Neural cell (in vitro differentiated cells): ENCODE measurements at regions not wholly inside any gene's neighbourhood (a gene's known extent, or its start where the extent isn't known, plus 50 kb on each side); places are given as distances from the start of the nearest gene placed in this dataset.

Experiments used
- H2AFZ ChIP-seq: fragments of 200-600, 300-800 bp; sonication (generic), shearing (Covaris generic); 2 replicates; pipeline ENCODE4 v1.6.0; 2014; ENCODE audit warnings: low read depth, mild to moderate bottlenecking, antibody characterized with exemption, low read length, moderate library complexity
- H3F3A ChIP-seq: fragments of 200-600 bp; shearing (Covaris generic); 2 replicates; pipeline ENCODE4 v1.6.1; 2016; ENCODE audit warnings: mild to moderate bottlenecking, moderate library complexity, mixed read lengths, antibody characterized with exemption, low read length; ENCODE audit not compliant: insufficient read depth, poor library complexity, severe bottlenecking
- H3K27ac ChIP-seq: fragments of 200-600, 300-800 bp; sonication (generic), shearing (Covaris generic); 2 replicates; pipeline ENCODE4 v1.5.1; 2014; ENCODE audit warnings: mild to moderate bottlenecking, low read length, moderate library complexity
- H3K27me3 ChIP-seq: fragments of 300-800, 200-600 bp; sonication (generic), shearing (Covaris generic); 2 replicates; pipeline ENCODE4 v1.6.0; 2014; ENCODE audit warnings: mild to moderate bottlenecking, low read depth, low read length, moderate library complexity; ENCODE audit not compliant: insufficient read depth
- H3K36me3 ChIP-seq: fragments of 300-800, 200-600 bp; sonication (generic), shearing (Covaris generic); 2 replicates; pipeline ENCODE4 v1.5.1; 2014; ENCODE audit warnings: mild to moderate bottlenecking, antibody characterized with exemption, low read length, moderate library complexity; ENCODE audit not compliant: insufficient read depth
- H3K4me2 ChIP-seq: fragments of 300-800, 200-600 bp; sonication (generic), shearing (Covaris generic); 2 replicates; pipeline ENCODE4 v1.6.0; 2014; ENCODE audit warnings: mild to moderate bottlenecking, low read length
- H3K4me3 ChIP-seq: fragments of 300-800, 200-600 bp; sonication (generic), shearing (Covaris generic); 2 replicates; pipeline ENCODE4 v1.5.1; 2014; ENCODE audit warnings: mild to moderate bottlenecking, low read length, moderate library complexity
- H3K79me2 ChIP-seq: fragments of 200-600 bp; shearing (Covaris generic); replicated peaks from 2 replicates; pipeline ENCODE4 v1.6.0; 2014; ENCODE audit warnings: mild to moderate bottlenecking, low read length, moderate library complexity; ENCODE audit not compliant: insufficient read depth
- H3K9ac ChIP-seq: fragments of 300-800, 200-600 bp; sonication (generic), shearing (Covaris generic); 2 replicates; pipeline ENCODE4 v1.6.1; 2016; ENCODE audit warnings: mild to moderate bottlenecking, low read length, mixed read lengths
- H3K9me2 ChIP-seq: fragments of 200-600 bp; shearing (Covaris generic); 2 replicates; pipeline ENCODE4 v1.6.1; 2016; ENCODE audit warnings: mild to moderate bottlenecking, low read length, mixed read lengths; ENCODE audit not compliant: insufficient read depth
- H3K9me3 ChIP-seq: fragments of 200-600, 300-800 bp; sonication (generic), shearing (Covaris generic); 2 replicates; pipeline ENCODE4 v1.6.1; 2016; ENCODE audit warnings: mild to moderate bottlenecking, mixed run types, low read length, moderate library complexity, mixed read lengths
- H4K20me1 ChIP-seq: fragments of 200-600 bp; shearing (Covaris generic); 2 replicates; pipeline ENCODE4 v1.6.1; 2016; ENCODE audit warnings: mild to moderate bottlenecking, mixed run types; ENCODE audit not compliant: insufficient read depth
- EP300 ChIP-seq: fragments of 450-650 bp; conservative IDR thresholded peaks from 2 replicates; pipeline ENCODE4 v1.6.1; 2014; ENCODE audit warnings: antibody characterized with exemption, mild to moderate bottlenecking, moderate library complexity; ENCODE audit not compliant: poor library complexity, severe bottlenecking
- EZH2 ChIP-seq: fragments of 200-600, 300-800 bp; shearing (Covaris generic), sonication (generic); IDR thresholded peaks from 2 replicates; pipeline ENCODE4 v1.6.1; 2014; ENCODE audit warnings: antibody characterized with exemption, low read length, borderline replicate concordance, mild to moderate bottlenecking; ENCODE audit not compliant: insufficient read depth, poor library complexity, severe bottlenecking
- MXI1 ChIP-seq: fragments of 450-650 bp; conservative IDR thresholded peaks from 2 replicates; pipeline ENCODE4 v1.6.1; 2014; ENCODE audit warnings: antibody characterized with exemption, mild to moderate bottlenecking; ENCODE audit not compliant: poor library complexity, severe bottlenecking
- POLR2AphosphoS5 ChIP-seq: IDR thresholded peaks from 2 replicates; pipeline ENCODE4 v1.6.1; 2012
- RAD21 ChIP-seq: fragments of 450-650 bp; conservative IDR thresholded peaks from 2 replicates; pipeline ENCODE4 v1.6.1; 2014; ENCODE audit warnings: antibody characterized with exemption, mild to moderate bottlenecking, moderate library complexity
- REST ChIP-seq: IDR thresholded peaks from 2 replicates; pipeline ENCODE4 v1.6.1; 2012; ENCODE audit warnings: borderline replicate concordance
- SMC3 ChIP-seq: fragments of 450-650 bp; conservative IDR thresholded peaks from 2 replicates; pipeline ENCODE4 v1.6.1; 2014; ENCODE audit warnings: antibody characterized with exemption, mild to moderate bottlenecking, moderate library complexity; ENCODE audit not compliant: poor library complexity
- TAF1 ChIP-seq: IDR thresholded peaks from 2 replicates; pipeline ENCODE4 v1.6.1; 2012; ENCODE audit warnings: low read depth
- TF ChIP-seq, protein P1 (sequence below): fragments of 450-650 bp; IDR thresholded peaks from 2 replicates; pipeline ENCODE4 v1.5.1; 2014; ENCODE audit warnings: antibody characterized with exemption, mild to moderate bottlenecking, moderate library complexity; ENCODE audit not compliant: poor library complexity, severe bottlenecking

- Histone ChIP-seq H4K20me1 (no peaks in the 10 kb centered on the region), H3K9me3 (no peaks in the 10 kb centered on the region), H3K9ac (no peak overlapping the region), H3F3A (no peaks in the 10 kb centered on the region), H3K79me2 (no peaks in the 10 kb centered on the region), H3K4me3 (no peak overlapping the region), H3K27ac (no peak overlapping the region), H3K4me2 (no peak overlapping the region), H3K27me3 (no peaks in the 10 kb centered on the region), H3K36me3 (no peaks in the 10 kb centered on the region), H2AFZ (no peak overlapping the region), H3K9me2 (no peaks in the 10 kb centered on the region)
- TF ChIP-seq RAD21 (no peak), SMC3 (no peak), EP300 (no peak), POLR2AphosphoS5 (no peak), EZH2 (no peak), MXI1 (no peak), TAF1 (no peak), REST (no peak)
- TF ChIP-seq, protein P1, sequence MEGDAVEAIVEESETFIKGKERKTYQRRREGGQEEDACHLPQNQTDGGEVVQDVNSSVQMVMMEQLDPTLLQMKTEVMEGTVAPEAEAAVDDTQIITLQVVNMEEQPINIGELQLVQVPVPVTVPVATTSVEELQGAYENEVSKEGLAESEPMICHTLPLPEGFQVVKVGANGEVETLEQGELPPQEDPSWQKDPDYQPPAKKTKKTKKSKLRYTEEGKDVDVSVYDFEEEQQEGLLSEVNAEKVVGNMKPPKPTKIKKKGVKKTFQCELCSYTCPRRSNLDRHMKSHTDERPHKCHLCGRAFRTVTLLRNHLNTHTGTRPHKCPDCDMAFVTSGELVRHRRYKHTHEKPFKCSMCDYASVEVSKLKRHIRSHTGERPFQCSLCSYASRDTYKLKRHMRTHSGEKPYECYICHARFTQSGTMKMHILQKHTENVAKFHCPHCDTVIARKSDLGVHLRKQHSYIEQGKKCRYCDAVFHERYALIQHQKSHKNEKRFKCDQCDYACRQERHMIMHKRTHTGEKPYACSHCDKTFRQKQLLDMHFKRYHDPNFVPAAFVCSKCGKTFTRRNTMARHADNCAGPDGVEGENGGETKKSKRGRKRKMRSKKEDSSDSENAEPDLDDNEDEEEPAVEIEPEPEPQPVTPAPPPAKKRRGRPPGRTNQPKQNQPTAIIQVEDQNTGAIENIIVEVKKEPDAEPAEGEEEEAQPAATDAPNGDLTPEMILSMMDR, result no peak
Observed at GRCh38 chr9:79408200-79408599, 163.6 kb upstream of the TLE4 start.

GRCh38 chr9:79408617-79409016 is 163.1 kb upstream of the TLE4 start:
- H3K9me2 ChIP-seq, result no peaks in the 10 kb centered on the region
- no peak overlapping the region for H3K4me2 ChIP-seq
- H4K20me1 ChIP-seq, result no peaks in the 10 kb centered on the region
- H3K27me3 ChIP-seq, result no peaks in the 10 kb centered on the region
- no peak overlapping the region for H3K9ac ChIP-seq
- no peak overlapping the region for H2AFZ ChIP-seq
- no peaks in the 10 kb centered on the region for H3K36me3 ChIP-seq
- H3K9me3 ChIP-seq, result no peaks in the 10 kb centered on the region
- H3F3A ChIP-seq, result no peaks in the 10 kb centered on the region
- H3K79me2 ChIP-seq, result no peaks in the 10 kb centered on the region
- TF ChIP-seq, protein P1, result no peak
- TF ChIP-seq TAF1 (no peak), MXI1 (no peak), REST (no peak), POLR2AphosphoS5 (no peak), SMC3 (no peak), EP300 (no peak), EZH2 (no peak), RAD21 (no peak)
- no peak overlapping the region for H3K27ac ChIP-seq
- no peak overlapping the region for H3K4me3 ChIP-seq
